Neutrophil (primary cell): ENCODE measurements at regions not wholly inside any gene's neighbourhood (a gene's known extent, or its start where the extent isn't known, plus 50 kb on each side); places are given as distances from the start of the nearest gene placed in this dataset.

Experiments
- H3K27ac ChIP-seq: fragments of 200-600 bp; sonication (generic); 2 replicates; pipeline ENCODE4 v1.5.1; 2016; ENCODE audit warnings: mild to moderate bottlenecking, moderate library complexity
- H3K27me3 ChIP-seq: fragments of 200-600 bp; sonication (generic); 2 replicates; pipeline ENCODE4 v1.6.0; 2016; ENCODE audit warnings: mild to moderate bottlenecking
- H3K36me3 ChIP-seq: fragments of 200-600 bp; sonication (generic); 2 replicates; pipeline ENCODE4 v1.5.1; 2017
- H3K4me1 ChIP-seq, 2 experiments: fragments of 200-600 bp in 1 of 2; sonication (generic) in 1 of 2; 1 replicate in 1 of 2; 2 replicates in 1 of 2; pipeline versions ENCODE4 v1.5.1 to v1.6.1; 2013 to 2016; ENCODE audit warnings: low read depth in 1 of 2, low read length in 1 of 2, mild to moderate bottlenecking in 1 of 2, moderate library complexity in 1 of 2; ENCODE audit not compliant: control insufficient read depth in 1 of 2, insufficient read depth in 1 of 2
- H3K4me3 ChIP-seq, 2 experiments: fragments of 200-600 bp in 1 of 2; sonication (generic) in 1 of 2; 1 replicate in 1 of 2; 2 replicates in 1 of 2; pipeline ENCODE4 v1.5.1; 2013 to 2016; ENCODE audit warnings: low read depth in 1 of 2, low read length in 1 of 2, mild to moderate bottlenecking in 1 of 2, moderate library complexity in 1 of 2
- H3K9me3 ChIP-seq: fragments of 200-600 bp; sonication (generic); 2 replicates; pipeline ENCODE4 v1.5.1; 2016
- TF ChIP-seq, protein P1 (sequence below): fragments of 200-600 bp; sonication (generic); IDR thresholded peaks from 2 replicates; pipeline ENCODE4 v1.5.1; 2016; ENCODE audit warnings: antibody characterized with exemption

DNA sequence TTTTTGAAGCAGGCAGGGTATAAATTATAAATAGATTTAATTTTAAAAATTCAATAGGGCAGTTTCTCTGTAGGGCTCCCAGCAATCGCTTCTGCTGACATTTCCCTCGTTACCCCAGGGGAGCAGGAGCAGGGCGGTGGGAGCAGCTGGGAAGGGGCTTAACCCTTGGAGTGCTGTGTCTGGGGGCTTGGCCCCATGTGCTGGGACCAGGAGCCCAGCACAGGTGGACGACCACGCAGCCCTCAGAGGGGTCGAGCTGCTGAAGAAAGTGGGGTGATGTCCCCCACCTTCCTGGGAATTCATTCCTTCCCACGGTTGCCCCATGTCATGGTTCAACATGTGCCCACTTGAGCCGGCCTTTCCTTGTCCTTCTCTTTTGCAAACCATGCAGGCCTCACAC lies 67.5 kb upstream of the STX16 start:
- Histone ChIP-seq H3K36me3 (no peaks in the 10 kb centered on the region), H3K27ac (no peak overlapping the region), H3K27me3 (peaks cover 14% of the 10 kb centered on the region), H3K4me3 (no peak overlapping the region), H3K4me1 (no peaks in the 10 kb centered on the region), H3K9me3 (no peaks in the 10 kb centered on the region)
- TF ChIP-seq, protein P1, sequence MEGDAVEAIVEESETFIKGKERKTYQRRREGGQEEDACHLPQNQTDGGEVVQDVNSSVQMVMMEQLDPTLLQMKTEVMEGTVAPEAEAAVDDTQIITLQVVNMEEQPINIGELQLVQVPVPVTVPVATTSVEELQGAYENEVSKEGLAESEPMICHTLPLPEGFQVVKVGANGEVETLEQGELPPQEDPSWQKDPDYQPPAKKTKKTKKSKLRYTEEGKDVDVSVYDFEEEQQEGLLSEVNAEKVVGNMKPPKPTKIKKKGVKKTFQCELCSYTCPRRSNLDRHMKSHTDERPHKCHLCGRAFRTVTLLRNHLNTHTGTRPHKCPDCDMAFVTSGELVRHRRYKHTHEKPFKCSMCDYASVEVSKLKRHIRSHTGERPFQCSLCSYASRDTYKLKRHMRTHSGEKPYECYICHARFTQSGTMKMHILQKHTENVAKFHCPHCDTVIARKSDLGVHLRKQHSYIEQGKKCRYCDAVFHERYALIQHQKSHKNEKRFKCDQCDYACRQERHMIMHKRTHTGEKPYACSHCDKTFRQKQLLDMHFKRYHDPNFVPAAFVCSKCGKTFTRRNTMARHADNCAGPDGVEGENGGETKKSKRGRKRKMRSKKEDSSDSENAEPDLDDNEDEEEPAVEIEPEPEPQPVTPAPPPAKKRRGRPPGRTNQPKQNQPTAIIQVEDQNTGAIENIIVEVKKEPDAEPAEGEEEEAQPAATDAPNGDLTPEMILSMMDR, result no peak

DNA sequence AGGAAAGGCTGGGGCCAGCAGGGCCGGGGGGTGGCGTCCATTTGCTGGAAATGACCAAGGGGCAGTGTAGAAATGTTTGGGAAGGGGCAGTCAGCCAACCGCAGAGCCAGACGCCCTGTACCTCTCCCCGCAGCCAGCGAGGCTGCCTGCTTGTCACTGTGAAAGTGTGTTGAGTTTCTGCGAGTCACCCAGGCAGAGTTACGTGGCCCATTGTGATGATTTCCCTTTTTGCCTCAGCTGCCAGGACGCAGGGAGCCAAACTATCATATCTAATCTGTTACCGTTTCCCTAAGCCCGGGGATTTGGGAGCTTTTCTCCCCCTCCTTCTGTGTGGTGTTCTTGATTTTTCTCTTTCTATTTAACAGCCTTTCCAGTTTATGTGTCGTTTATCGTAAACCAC lies 67.9 kb upstream of the STX16 start:
- Histone ChIP-seq H3K36me3 (no peaks in the 10 kb centered on the region), H3K27me3 (peaks cover 12% of the 10 kb centered on the region), H3K4me1 (no peaks in the 10 kb centered on the region), H3K9me3 (no peaks in the 10 kb centered on the region), H3K4me3 (no peak overlapping the region), H3K27ac (no peak overlapping the region)
- TF ChIP-seq, protein P1, result no peak

DNA sequence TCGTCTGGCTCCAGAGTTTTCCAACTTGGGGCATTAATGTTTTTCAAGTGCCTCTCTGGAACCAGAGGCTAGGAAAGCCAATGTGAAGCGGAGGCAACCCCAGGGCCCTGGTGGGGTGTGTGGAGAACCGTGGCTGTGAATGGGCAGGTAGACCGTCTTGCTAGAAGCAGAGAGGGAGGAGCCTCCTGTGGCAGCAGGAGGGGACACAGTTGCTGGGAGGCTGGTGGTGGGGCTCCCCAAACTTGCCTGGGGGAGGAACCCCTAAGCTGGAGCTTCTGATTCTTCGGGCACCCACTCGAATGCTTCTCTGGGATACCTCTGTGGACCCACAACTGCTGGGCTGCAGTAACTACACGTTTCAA lies 65.3 kb upstream of the APCDD1L start:
- Histone ChIP-seq H3K36me3 (no peaks in the 10 kb centered on the region), H3K27ac (no peak overlapping the region), H3K27me3 (peaks cover 8% of the 10 kb centered on the region), H3K4me1 (no peaks in the 10 kb centered on the region), H3K4me3 (no peak overlapping the region), H3K9me3 (no peaks in the 10 kb centered on the region)
- TF ChIP-seq, protein P1, result no peak

DNA sequence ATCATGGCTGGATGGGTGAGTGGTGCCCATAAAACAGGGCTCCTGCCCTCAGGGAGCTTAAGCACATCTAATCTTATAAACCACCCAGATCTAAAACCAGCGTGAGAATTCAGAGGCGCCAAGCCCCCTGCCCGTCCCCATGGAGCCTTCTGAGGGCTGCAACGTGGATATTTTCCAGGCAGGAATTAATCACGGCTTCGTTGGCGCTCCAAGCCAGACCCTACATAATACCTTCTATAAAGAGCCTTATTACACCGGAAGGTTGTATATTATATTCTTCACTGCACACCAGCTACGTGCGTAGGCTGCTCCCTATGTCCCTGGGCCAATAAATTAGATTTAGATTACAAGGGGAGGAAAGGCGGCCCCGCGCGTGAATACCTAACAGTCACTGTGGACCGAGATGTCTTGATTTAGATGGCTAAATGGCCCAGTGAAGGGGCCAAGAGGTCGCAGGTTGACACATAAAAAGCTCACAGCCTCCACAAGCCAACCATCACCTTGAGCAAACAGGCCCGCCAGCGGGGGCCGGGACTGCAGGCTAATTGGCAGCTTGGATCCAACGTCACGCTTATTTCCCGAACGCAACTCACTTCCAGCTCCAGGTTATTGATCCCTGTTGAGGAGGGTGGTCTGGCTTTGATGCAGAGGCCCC lies 64.7 kb upstream of the APCDD1L start:
- TF ChIP-seq, protein P1, result no peak
- H3K36me3 ChIP-seq, result no peaks in the 10 kb centered on the region
- H3K27ac ChIP-seq, result no peak overlapping the region
- no peaks in the 10 kb centered on the region for H3K4me1 ChIP-seq
- H3K27me3 ChIP-seq, result peaks cover 3% of the 10 kb centered on the region
- no peak overlapping the region for H3K4me3 ChIP-seq
- no peaks in the 10 kb centered on the region for H3K9me3 ChIP-seq

DNA sequence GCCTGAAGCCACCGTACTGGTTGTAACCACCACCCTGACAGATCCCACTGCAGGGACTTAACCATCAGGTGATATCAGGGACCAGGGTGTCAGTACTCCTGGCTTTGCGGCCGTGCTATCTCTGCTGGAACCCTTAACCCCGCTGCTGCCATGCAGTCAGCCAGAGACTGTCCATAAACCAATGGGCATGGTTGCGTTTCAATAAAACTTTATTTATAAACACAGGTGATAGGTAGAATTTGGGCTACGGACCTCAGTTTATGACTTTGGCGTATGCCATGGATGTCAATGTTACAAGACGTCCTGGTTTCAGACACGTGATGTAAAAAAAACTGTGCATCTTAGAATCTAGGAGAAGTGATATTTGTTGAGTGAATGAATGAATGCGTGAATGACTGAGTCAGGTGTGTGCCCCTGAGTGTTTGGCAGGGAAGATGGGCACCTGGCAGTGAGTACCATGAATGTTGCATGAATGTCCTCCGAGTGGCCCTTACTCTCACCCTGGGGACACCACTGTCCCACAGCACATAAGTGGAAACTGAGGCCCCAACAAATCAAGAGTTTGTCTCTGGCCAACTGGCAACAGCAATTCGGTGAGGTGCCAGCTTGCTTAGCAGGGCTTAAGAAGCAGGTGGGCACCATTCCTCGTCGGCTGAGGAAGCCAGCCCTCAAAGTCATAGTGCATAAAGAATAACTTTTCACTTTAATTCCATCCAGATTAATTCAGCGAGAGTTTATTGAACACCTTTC lies 64.0 kb upstream of the APCDD1L start:
- H3K36me3 ChIP-seq, result no peaks in the 10 kb centered on the region
- H3K27ac ChIP-seq, result no peak overlapping the region
- H3K9me3 ChIP-seq, result no peaks in the 10 kb centered on the region
- H3K4me1 ChIP-seq, result no peaks in the 10 kb centered on the region
- H3K4me3 ChIP-seq, result no peak overlapping the region
- H3K27me3 ChIP-seq, result no peaks in the 10 kb centered on the region
- TF ChIP-seq, protein P1, result no peak
